GM18520 (cell line): ENCODE measurements at regions not wholly inside any gene's neighbourhood (a gene's known extent, or its start where the extent isn't known, plus 50 kb on each side); places are given as distances from the start of the nearest gene placed in this dataset.

Source experiments
- ATAC-seq: cut with Tn5 transposase; IDR thresholded peaks from one replicate; pipeline ENCODE4 v1.9.1; 2021; ENCODE audit not compliant: unreplicated experiment

GRCh38 chr2:47315475-47315874 is 53.6 kb upstream of the EPCAM start:
- no peak for ATAC-seq

GRCh38 chr2:47313728-47314127 is 55.4 kb upstream of the EPCAM start:
- ATAC-seq, result no peak

GRCh38 chr2:47313141-47313691 is 55.9 kb upstream of the EPCAM start:
- ATAC-seq, result no peak

GRCh38 chr2:47312491-47312850 is 56.6 kb upstream of the EPCAM start:
- no peak for ATAC-seq

- ATAC-seq, result no peak
Observed at GRCh38 chr2:47311764-47312490, 57.2 kb upstream of the EPCAM start.

- ATAC-seq, result peak; percentile 11
Observed at GRCh38 chr2:47310801-47311560, 58.1 kb upstream of the EPCAM start.

- peak; percentile 76 for ATAC-seq
Observed at GRCh38 chr2:47309952-47310800, 58.9 kb upstream of the EPCAM start.

- no peak for ATAC-seq
Observed at GRCh38 chr2:47309472-47309951, 59.6 kb upstream of the EPCAM start.

- no peak for ATAC-seq
Observed at GRCh38 chr2:47307066-47307465, 62.0 kb upstream of the EPCAM start.

GRCh38 chr2:47304654-47305053 is 64.5 kb upstream of the EPCAM start:
- ATAC-seq, result no peak

GRCh38 chr2:47303341-47304148 is 65.6 kb upstream of the EPCAM start:
- no peak for ATAC-seq

- no peak for ATAC-seq
Observed at GRCh38 chr2:47302308-47302707, 66.8 kb upstream of the EPCAM start.

GRCh38 chr2:47301731-47302130 is 67.4 kb upstream of the EPCAM start:
- no peak for ATAC-seq

- ATAC-seq, result peak; percentile 50
Observed at GRCh38 chr2:47301277-47301618, 67.9 kb upstream of the EPCAM start.

- ATAC-seq, result peak; percentile 56
Observed at GRCh38 chr2:47300609-47301276, 68.4 kb upstream of the EPCAM start.

- no peak for ATAC-seq
Observed at GRCh38 chr2:47300081-47300480, 69.0 kb upstream of the EPCAM start.

- ATAC-seq, result no peak
Observed at GRCh38 chr2:47299555-47299954, 69.6 kb upstream of the EPCAM start.

- ATAC-seq, result no peak
Observed at GRCh38 chr2:47298771-47299170, 70.3 kb upstream of the EPCAM start.

GRCh38 chr2:47297767-47298425 is 71.2 kb upstream of the EPCAM start:
- no peak for ATAC-seq
